GM12864 (cell line): ENCODE measurements at regions not wholly inside any gene's neighbourhood (a gene's known extent, or its start where the extent isn't known, plus 50 kb on each side); places are given as distances from the start of the nearest gene placed in this dataset.

ENCODE experiments used
- DNase-seq: peaks from one replicate; pipeline ENCODE4 v3.0.0-alpha.2; 2011; ENCODE audit warnings: low read depth
- H3K4me3 ChIP-seq: 2 replicates; pipeline ENCODE4 v1.5.1; 2011; ENCODE audit warnings: mild to moderate bottlenecking, low read depth, low read length, control low read depth
- TF ChIP-seq, protein P1 (sequence below): IDR thresholded peaks from 2 replicates; pipeline ENCODE4 v1.5.1; 2011; ENCODE audit warnings: low read depth, mild to moderate bottlenecking, moderate library complexity, low read length, control low read depth, inconsistent platforms; ENCODE audit errors: missing control alignments

DNA sequence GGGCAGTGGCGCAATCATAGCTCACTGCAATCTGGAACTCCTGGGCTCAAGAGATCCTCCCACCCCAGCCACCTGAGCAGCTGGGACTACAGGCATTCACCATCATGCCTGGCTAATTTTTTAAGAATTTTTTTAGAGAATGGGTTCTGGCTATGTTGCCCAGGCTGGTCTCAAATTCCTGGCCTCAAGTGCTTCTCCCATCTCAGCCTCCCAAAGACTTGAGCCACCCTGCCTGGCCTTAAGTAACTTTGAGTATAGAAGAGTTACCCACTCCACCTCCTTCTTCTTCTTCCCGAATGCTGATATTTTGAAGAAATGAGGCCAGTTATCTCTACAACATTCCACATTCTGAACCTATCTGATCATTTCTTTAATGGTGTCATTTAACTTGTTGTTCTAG lies 72.4 kb upstream of the WWC2 start:
- TF ChIP-seq, protein P1, sequence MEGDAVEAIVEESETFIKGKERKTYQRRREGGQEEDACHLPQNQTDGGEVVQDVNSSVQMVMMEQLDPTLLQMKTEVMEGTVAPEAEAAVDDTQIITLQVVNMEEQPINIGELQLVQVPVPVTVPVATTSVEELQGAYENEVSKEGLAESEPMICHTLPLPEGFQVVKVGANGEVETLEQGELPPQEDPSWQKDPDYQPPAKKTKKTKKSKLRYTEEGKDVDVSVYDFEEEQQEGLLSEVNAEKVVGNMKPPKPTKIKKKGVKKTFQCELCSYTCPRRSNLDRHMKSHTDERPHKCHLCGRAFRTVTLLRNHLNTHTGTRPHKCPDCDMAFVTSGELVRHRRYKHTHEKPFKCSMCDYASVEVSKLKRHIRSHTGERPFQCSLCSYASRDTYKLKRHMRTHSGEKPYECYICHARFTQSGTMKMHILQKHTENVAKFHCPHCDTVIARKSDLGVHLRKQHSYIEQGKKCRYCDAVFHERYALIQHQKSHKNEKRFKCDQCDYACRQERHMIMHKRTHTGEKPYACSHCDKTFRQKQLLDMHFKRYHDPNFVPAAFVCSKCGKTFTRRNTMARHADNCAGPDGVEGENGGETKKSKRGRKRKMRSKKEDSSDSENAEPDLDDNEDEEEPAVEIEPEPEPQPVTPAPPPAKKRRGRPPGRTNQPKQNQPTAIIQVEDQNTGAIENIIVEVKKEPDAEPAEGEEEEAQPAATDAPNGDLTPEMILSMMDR, result no peak
- H3K4me3 ChIP-seq, result no peak overlapping the region

GRCh38 chr4:183022617-183023016 lies 76.4 kb upstream of the WWC2 start:
- no peak for DNase-seq

More for the DNA sequence above, 72.4 kb upstream of the WWC2 start:
- no peak for DNase-seq

GRCh38 chr4:183017962-183018361 lies 81.1 kb upstream of the WWC2 start:
- no peak overlapping the region for H3K4me3 ChIP-seq
- DNase-seq, result no peak
- TF ChIP-seq, protein P1, result no peak

More at GRCh38 chr4:183022617-183023016, 76.4 kb upstream of the WWC2 start:
- TF ChIP-seq, protein P1, result no peak
- no peak overlapping the region for H3K4me3 ChIP-seq

GRCh38 chr4:183014361-183015084 lies 84.5 kb upstream of the WWC2 start:
- TF ChIP-seq, protein P1, result no peak
- H3K4me3 ChIP-seq, result no peak overlapping the region
- no peak for DNase-seq

DNA sequence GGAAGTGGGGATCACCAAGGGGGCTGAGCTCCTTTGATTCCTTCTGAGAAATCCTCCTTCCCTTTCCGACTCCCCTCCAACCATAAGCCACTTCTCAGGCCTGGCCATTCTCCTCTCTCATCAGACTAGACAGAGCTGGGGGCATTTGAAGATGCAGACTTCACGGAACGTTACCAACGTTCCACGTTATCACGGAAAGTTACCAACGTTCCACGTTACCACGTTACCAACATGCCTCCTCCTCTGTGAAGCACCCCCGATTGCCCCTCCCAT lies 85.4 kb upstream of the WWC2 start:
- TF ChIP-seq, protein P1, result no peak

GRCh38 chr4:183012879-183013729 lies 86.0 kb upstream of the WWC2 start:
- DNase-seq, result no peak

More for the DNA sequence above, 85.4 kb upstream of the WWC2 start:
- no peak overlapping the region for H3K4me3 ChIP-seq
- no peak for DNase-seq

More at GRCh38 chr4:183012879-183013729, 86.0 kb upstream of the WWC2 start:
- TF ChIP-seq, protein P1, result no peak
- H3K4me3 ChIP-seq, result no peak overlapping the region
